GM19467 (cell line): ENCODE measurements at regions not wholly inside any gene's neighbourhood (a gene's known extent, or its start where the extent isn't known, plus 50 kb on each side); places are given as distances from the start of the nearest gene placed in this dataset.
"Not testable (repeated sequence)": the region's sequence is repeated elsewhere in the genome, so short reads cannot be mapped to it uniquely, and the experiment has no call there.

ENCODE experiments used
- ATAC-seq: cut with Tn5 transposase; IDR thresholded peaks from one replicate; pipeline ENCODE4 v1.9.1; 2021; ENCODE audit warnings: mild to moderate bottlenecking, moderate library complexity; ENCODE audit not compliant: unreplicated experiment

DNA sequence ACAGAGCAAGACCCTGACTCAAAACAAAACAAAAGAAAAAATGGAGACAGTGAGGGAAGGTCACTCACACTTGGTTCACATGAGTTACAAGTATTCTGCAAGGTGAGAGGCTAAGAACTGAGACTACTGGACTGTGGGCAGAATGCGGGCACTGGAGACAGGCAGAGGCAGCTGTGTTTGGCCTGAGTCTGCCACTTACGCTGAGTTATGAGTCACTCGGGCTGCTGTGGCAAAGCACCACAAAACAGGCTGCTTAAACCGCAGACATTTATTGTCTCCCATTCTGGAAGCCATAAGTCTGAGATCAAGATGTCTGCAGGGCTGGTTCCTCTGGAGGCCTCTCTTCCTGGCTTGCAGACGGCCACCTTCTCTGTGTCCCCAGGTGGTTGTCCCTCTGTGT, 122.8 kb downstream of the SHANK2 start:
- ATAC-seq: no peak

- ATAC-seq: no peak
Measured at GRCh38 chr11:71127806-71128205, 124.6 kb downstream of the SHANK2 start.

DNA sequence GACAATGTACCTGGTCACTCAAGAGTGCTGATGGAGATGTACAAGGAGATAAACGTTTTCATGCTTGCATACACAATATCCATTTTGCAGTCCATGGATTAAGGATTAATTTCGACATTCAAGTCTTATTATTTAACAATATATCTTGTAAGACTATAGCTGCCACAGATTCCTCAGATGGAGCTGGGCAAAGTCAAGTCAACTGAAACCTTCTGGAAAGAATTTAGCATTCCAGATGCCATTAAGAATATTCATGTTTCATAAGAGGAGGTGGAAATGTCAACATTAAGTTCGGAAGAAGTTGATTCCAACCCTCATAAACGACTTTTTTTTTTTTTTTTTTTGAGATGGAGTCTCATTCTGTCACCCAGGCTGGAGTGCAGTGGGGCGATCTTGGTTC, 126.0 kb downstream of the SHANK2 start:
- ATAC-seq: not testable (repeated sequence)

DNA sequence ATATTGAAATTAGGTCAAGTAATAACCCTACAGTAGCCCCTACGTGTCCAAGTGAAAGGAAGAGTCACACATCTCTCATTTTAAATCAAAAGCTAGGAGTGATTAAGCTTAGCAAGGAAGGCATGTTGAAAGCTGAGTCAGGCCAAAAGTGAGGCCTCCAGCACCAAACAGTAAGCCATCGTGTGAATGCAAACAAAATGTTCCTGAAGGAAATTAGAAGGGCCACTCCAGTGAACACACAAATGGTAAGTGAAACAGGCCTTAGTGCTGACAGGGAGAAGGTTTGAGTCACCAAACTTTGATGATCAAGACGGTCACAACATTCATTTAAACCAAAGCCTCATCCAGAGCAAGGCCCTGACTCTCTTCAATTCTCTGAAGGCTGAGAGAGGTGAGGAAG, 127.2 kb downstream of the SHANK2 start:
- no peak for ATAC-seq

- no peak for ATAC-seq
Measured at GRCh38 chr11:71124127-71124526, 128.2 kb downstream of the SHANK2 start.

- ATAC-seq: no peak
Measured at GRCh38 chr11:71120471-71120896, 131.9 kb downstream of the SHANK2 start.

- ATAC-seq: no peak
Measured at GRCh38 chr11:71119656-71120269, 132.6 kb downstream of the SHANK2 start.

GRCh38 chr11:71118671-71119250, 133.6 kb downstream of the SHANK2 start:
- no peak for ATAC-seq

DNA sequence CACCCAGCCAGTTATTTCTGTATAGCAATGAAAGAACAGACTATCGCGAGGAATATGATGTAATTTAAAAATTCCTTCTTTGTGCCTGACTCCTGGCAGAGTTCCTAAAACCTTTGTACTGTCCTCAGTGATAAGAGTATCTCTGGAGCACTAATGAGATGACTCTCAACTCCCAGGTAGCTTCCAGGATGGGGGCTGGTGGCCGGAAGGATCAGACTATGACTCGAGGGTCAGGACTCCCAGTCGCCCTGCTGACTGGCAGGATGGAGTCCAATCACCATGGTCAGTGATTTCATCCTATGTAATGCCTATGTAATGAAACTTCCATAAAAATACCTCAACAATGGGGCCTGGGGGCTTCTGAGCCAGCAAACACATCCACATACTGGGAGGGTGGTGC, 135.1 kb downstream of the SHANK2 start:
- no peak for ATAC-seq

- ATAC-seq: no peak
Measured at GRCh38 chr11:71116693-71117040, 135.7 kb downstream of the SHANK2 start.

DNA sequence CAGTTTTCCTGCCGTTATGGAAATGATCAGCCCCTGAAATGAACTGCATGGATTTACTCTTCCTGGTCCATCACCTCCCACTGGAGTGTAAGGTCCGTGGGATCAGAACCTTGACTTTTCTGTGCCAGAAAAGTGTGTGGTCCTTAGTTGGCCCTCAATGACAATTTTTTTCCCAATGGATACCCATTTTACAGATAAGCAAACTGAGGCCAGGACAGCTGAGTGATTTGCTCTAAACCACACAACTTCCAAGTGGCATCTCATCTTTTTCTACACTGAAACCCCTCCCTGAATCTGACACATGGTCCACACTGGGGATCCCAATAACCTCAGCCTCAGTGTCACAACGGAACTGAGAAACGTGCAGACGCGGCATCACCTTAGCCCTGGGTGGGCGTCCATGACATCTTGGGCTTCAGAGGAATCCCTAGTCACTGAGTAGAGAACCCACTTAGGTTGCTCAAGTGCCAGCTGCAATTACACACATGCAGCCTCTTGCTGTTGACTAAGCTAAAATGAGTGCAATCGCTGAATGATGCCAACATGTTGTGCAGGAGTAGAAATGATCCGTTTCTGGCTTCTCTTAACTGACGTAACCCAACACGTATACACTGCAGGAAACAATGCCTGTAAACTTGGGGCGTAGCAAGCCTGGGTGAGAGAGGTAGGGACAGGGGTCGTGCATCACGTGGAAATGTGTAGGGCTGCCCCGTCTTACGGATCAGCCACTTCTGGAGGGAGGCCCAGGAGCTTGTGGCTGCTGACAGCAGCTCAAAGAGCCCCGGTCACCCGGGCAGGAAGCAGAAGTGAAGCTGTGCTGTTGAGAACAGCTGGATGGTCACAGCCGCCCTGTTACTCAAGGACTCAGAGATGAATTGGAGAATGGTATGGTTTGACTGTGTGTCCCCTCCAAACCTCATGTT, 136.3 kb downstream of the SHANK2 start:
- no peak for ATAC-seq

GRCh38 chr11:71114124-71114851, 138.1 kb downstream of the SHANK2 start:
- ATAC-seq: peak; percentile 52

DNA sequence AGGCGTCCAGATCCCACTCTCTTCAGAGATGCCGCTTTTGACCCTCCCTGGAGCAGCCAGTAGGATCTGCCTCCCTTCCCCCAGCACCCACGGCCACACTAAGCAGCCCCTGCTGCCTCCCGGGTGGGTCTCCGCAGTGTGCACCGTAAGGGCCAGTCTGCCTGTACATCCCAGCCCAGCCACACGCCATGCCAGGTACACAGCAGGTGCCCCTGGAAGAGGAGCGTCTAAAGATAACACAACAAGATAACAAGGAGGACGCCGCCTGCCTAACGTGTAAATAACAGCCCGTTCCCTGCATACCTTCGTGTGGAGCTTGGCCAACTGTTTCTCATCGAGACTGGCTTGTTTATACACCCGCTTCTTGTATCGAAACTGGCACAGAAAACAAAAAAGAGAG, 139.4 kb downstream of the SHANK2 start:
- ATAC-seq: no peak

- ATAC-seq: no peak
Measured at GRCh38 chr11:71112454-71112853, 139.9 kb downstream of the SHANK2 start.

GRCh38 chr11:71109586-71109985, 142.8 kb downstream of the SHANK2 start:
- no peak for ATAC-seq

- ATAC-seq: no peak
Measured at GRCh38 chr11:71109186-71109585, 143.2 kb downstream of the SHANK2 start.

- ATAC-seq: no peak
Measured at GRCh38 chr11:71108013-71108865, 144.1 kb downstream of the SHANK2 start.

DNA sequence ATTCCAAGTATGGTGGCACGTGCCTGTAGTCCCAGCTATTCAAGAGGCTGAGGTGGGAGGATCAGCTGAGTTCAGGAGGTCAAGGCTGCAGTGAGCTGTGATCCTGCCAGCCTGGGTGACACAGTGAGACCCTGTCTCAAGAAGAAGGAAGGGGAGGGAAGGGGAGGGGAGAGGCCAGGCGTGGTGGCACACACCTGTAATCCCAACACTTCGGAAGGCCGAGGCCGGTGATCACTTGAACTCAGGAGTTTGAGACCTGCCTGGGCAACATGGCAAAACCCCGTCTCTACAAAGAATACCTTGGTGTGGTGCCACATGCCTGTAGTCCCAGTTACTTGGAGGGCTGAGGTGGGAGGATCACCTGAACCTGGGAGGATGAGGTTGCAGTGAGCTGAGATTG, 145.7 kb downstream of the SHANK2 start:
- ATAC-seq: no peak

DNA sequence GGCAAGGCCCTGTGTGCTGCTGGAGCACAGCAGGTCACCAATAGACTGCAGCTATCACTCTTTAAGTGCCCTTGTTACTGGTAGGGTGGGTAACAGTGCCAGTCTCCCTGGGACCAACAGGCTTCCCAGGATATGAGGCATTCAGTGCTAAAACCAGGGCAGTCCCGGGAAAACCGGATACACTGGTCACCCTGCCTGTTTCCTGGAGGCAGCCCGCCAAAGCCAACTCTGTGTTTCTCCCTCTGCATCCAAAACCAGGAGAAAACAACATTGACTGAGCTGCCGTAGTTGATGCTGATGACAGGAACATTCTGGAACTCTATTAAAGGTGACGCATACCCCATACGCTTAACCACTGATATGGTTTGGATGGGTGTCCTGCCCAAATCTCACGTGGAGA, 149.1 kb downstream of the SHANK2 start:
- no peak for ATAC-seq

GRCh38 chr11:71102251-71102995, 150.0 kb downstream of the SHANK2 start:
- no peak for ATAC-seq
